DOHH2 (cell line): ENCODE measurements at regions not wholly inside any gene's neighbourhood (a gene's known extent, or its start where the extent isn't known, plus 50 kb on each side); places are given as distances from the start of the nearest gene placed in this dataset.
A peak's percentile ranks its signal among the peaks of the same experiment; 100 is the strongest.

ENCODE experiments used
- H3F3A ChIP-seq: fragments of 200-600 bp; sonication (generic), shearing (Covaris generic); 2 replicates; pipeline ENCODE4 v1.6.0; 2016; ENCODE audit warnings: antibody characterized with exemption, mild to moderate bottlenecking; ENCODE audit not compliant: control insufficient read depth, insufficient read depth
- H3K27ac ChIP-seq: fragments of 200-600 bp; sonication (generic); 2 replicates; pipeline ENCODE4 v1.5.1; 2014; ENCODE audit warnings: low read depth, mild to moderate bottlenecking, low read length, moderate library complexity
- H3K27me3 ChIP-seq: fragments of 200-600 bp; sonication (generic); 2 replicates; pipeline ENCODE4 v1.6.1; 2014; ENCODE audit warnings: mild to moderate bottlenecking, low read length, mixed read lengths; ENCODE audit not compliant: control insufficient read depth
- H3K36me3 ChIP-seq: fragments of 200-600 bp; sonication (generic); 2 replicates; pipeline ENCODE4 v1.6.1; 2014; ENCODE audit warnings: mild to moderate bottlenecking, low read length, moderate library complexity, mixed read lengths; ENCODE audit not compliant: control insufficient read depth
- H3K4me1 ChIP-seq: fragments of 200-600 bp; sonication (generic); 2 replicates; pipeline ENCODE4 v1.6.1; 2014; ENCODE audit warnings: mild to moderate bottlenecking, low read length, mixed read lengths; ENCODE audit not compliant: control insufficient read depth
- H3K4me2 ChIP-seq: fragments of 200-600 bp; sonication (generic); 2 replicates; pipeline ENCODE4 v1.6.0; 2014; ENCODE audit warnings: mild to moderate bottlenecking, low read length, moderate library complexity
- H3K4me3 ChIP-seq: fragments of 200-600 bp; sonication (generic); 2 replicates; pipeline ENCODE4 v1.5.1; 2014; ENCODE audit warnings: mild to moderate bottlenecking, low read length, mixed read lengths
- H3K79me2 ChIP-seq: fragments of 200-600 bp; sonication (generic); 2 replicates; pipeline ENCODE4 v1.6.1; 2014; ENCODE audit warnings: mild to moderate bottlenecking, low read length, mixed read lengths; ENCODE audit not compliant: control insufficient read depth
- H3K9me2 ChIP-seq: fragments of 200-600 bp; sonication (generic); replicated peaks from 2 replicates; pipeline ENCODE4 v1.6.1; 2014; ENCODE audit warnings: mild to moderate bottlenecking, low read length, mixed read lengths; ENCODE audit not compliant: control insufficient read depth
- H3K9me3 ChIP-seq: fragments of 200-600 bp; sonication (generic); 2 replicates; pipeline ENCODE4 v1.6.1; 2014; ENCODE audit warnings: antibody characterized with exemption, low read length, mixed read lengths; ENCODE audit not compliant: control insufficient read depth, insufficient read depth
- H4K20me1 ChIP-seq: fragments of 200-600 bp; sonication (generic); 2 replicates; pipeline ENCODE4 v1.6.0; 2014; ENCODE audit warnings: low read depth, mild to moderate bottlenecking, antibody characterized with exemption, low read length, moderate library complexity; ENCODE audit not compliant: control insufficient read depth, insufficient read depth
- EZH2phosphoT487 ChIP-seq: fragments of 200-600 bp; sonication (generic); IDR thresholded peaks from 2 replicates; pipeline ENCODE4 v1.6.1; 2017; ENCODE audit warnings: borderline replicate concordance, mild to moderate bottlenecking, antibody characterized with exemption, low read length, moderate library complexity, mixed read lengths
- TF ChIP-seq, protein P1 (sequence below): fragments of 200-600 bp; sonication (generic); IDR thresholded peaks from one replicate; pipeline ENCODE4 v1.5.1; 2014; ENCODE audit warnings: antibody characterized with exemption, mild to moderate bottlenecking, low read depth, low read length; ENCODE audit not compliant: poor library complexity, severe bottlenecking

DNA sequence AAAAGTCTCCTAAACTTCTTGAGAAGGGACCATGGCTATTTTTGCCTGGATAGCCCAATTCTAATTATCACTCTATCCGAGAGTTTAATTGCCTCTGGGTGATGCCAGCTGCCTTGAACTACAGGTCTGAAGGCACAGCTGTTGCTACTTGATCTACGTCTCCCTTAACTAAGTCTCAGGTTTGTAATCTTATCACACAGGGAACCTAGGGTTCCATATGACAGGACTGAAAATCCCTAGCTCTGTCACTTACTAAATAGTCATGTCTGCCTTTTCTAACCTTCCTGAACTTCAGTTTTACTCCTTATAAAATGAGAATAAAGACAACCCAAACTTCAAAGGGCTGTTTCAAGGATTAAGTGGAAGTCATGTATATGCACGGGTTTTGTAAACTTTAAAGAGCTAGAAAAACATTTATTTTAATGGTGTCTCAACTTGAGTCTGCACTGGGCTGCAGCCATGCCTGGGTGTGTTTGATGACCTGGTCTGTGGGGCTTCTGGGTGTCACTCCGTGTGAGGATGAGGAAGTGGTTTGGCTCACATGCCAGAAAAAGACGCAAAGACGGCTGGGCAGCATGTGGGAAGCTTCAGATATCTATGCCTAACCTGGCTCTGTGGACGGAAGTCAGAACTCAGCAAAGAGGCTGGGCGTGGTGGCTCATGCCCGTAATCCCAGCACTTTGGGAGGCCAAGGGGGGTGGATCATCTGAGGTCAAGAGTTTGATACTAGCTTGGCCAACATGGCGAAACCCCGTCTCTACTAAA lies 129.3 kb upstream of the SLC44A1 start:
- no peaks in the 10 kb centered on the region for H3F3A ChIP-seq

DNA sequence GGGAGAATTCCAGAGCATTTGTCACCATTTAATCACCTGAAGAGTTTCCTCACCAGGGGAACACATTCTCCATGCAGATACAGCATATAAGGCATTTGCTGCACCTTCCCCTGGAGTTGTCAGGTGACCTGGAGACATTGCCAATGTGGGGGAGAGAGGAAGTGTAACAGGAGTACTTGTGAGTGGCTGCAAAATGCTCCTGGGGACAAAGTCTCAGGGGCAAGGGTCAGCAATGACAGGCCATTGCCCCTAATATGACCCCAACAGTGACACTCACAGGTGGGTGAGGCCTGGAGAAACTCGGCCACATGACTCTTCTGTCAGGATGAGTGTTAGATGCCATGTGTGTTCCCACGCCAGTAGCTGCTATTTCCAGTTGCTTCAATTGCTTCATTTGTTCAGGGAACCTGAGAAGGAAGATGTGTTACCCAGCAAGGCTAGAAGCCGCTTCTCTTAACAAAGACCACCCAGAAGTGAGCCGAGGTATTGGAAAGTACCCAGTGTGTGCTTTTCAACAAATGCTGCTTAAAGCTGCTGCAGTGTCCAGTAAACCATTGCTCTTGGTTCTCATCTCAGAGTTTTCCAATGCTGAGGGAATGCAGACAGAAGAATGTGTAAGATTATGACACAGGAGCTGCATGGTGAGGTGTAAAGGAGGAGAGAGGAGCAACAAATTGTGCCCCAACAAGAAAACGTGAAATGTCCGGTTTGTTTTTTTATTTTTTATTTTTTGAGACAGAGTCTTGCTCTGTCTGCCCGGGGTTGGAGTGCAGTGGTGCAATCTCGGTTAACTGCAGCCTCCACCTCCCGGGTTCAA lies 128.2 kb upstream of the SLC44A1 start:
- TF ChIP-seq, protein P1, sequence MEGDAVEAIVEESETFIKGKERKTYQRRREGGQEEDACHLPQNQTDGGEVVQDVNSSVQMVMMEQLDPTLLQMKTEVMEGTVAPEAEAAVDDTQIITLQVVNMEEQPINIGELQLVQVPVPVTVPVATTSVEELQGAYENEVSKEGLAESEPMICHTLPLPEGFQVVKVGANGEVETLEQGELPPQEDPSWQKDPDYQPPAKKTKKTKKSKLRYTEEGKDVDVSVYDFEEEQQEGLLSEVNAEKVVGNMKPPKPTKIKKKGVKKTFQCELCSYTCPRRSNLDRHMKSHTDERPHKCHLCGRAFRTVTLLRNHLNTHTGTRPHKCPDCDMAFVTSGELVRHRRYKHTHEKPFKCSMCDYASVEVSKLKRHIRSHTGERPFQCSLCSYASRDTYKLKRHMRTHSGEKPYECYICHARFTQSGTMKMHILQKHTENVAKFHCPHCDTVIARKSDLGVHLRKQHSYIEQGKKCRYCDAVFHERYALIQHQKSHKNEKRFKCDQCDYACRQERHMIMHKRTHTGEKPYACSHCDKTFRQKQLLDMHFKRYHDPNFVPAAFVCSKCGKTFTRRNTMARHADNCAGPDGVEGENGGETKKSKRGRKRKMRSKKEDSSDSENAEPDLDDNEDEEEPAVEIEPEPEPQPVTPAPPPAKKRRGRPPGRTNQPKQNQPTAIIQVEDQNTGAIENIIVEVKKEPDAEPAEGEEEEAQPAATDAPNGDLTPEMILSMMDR, result no peak
- no peak for TF ChIP-seq EZH2phosphoT487
- H3K4me2 ChIP-seq, result no peak overlapping the region
- H3K4me1 ChIP-seq, result peaks cover 34% of the 10 kb centered on the region
- no peaks in the 10 kb centered on the region for H3K9me2 ChIP-seq
- H3K36me3 ChIP-seq, result no peaks in the 10 kb centered on the region
- no peak overlapping the region for H3K27ac ChIP-seq
- H3K4me3 ChIP-seq, result no peak overlapping the region
- no peaks in the 10 kb centered on the region for H3F3A ChIP-seq
- H4K20me1 ChIP-seq, result no peaks in the 10 kb centered on the region
- no peaks in the 10 kb centered on the region for H3K79me2 ChIP-seq
- no peaks in the 10 kb centered on the region for H3K27me3 ChIP-seq
- H3K9me3 ChIP-seq, result no peaks in the 10 kb centered on the region

More for the DNA sequence above, 129.3 kb upstream of the SLC44A1 start:
- H3K4me1 ChIP-seq, result peaks cover 37% of the 10 kb centered on the region
- no peaks in the 10 kb centered on the region for H3K79me2 ChIP-seq
- TF ChIP-seq EZH2phosphoT487, result no peak
- TF ChIP-seq, protein P1, result no peak
- peak overlapping the region; percentile 23; the same call in 1 of the 2 replicates for H3K4me2 ChIP-seq
- H3K27ac ChIP-seq, result no peak overlapping the region
- H4K20me1 ChIP-seq, result no peaks in the 10 kb centered on the region
- no peaks in the 10 kb centered on the region for H3K36me3 ChIP-seq
- no peaks in the 10 kb centered on the region for H3K27me3 ChIP-seq
- no peak overlapping the region for H3K4me3 ChIP-seq
- H3K9me2 ChIP-seq, result no peaks in the 10 kb centered on the region
- no peaks in the 10 kb centered on the region for H3K9me3 ChIP-seq

DNA sequence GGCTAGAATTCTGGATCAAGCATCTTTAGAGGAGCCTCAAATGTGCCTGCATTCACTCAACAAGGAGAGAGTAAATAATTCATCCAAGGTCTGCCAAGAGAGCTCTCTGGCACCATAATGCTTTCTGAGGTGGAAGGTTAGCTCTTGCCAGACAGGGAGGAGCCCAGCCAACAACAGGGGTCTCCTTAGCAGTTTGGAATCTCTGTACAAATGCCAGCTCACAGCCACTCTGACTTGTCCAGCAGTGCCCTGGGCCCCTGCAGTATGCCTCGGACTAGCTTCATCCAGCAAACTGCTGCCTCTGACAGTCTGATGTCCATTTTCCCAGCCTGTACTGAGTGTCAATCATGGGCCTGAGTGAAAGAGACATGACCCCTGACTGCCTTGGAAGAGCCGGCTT lies 127.2 kb upstream of the SLC44A1 start:
- Histone ChIP-seq H3F3A (no peaks in the 10 kb centered on the region), H3K9me3 (no peaks in the 10 kb centered on the region)

More for the DNA sequence above, 127.2 kb upstream of the SLC44A1 start:
- H3K4me1 ChIP-seq, result peaks cover 26% of the 10 kb centered on the region
- no peak for TF ChIP-seq EZH2phosphoT487
- TF ChIP-seq, protein P1, result no peak
- H3K36me3 ChIP-seq, result no peaks in the 10 kb centered on the region
- no peak overlapping the region for H3K4me3 ChIP-seq
- H3K4me2 ChIP-seq, result no peak overlapping the region
- H3K27ac ChIP-seq, result no peak overlapping the region
- no peaks in the 10 kb centered on the region for H3K79me2 ChIP-seq
- H4K20me1 ChIP-seq, result no peaks in the 10 kb centered on the region
- H3K9me2 ChIP-seq, result no peaks in the 10 kb centered on the region
- no peaks in the 10 kb centered on the region for H3K27me3 ChIP-seq
